HepG2 (cell line): ENCODE measurements at regions not wholly inside any gene's neighbourhood (a gene's known extent, or its start where the extent isn't known, plus 50 kb on each side); places are given as distances from the start of the nearest gene placed in this dataset.

Source experiments
- ASH2L ChIP-seq: fragments of 300-600, 200-600 bp; sonication (generic); IDR thresholded peaks from 2 replicates; pipeline ENCODE4 v1.7.0; 2017; ENCODE audit warnings: low read depth, mild to moderate bottlenecking, moderate library complexity, mixed read lengths, low read length; ENCODE audit not compliant: insufficient read length
- EP300 ChIP-seq, 3 experiments: sonication (generic) in 1 of 3; formaldehyde crosslinking in 1 of 3; IDR thresholded peaks; 2 replicates each; pipeline versions ENCODE4 v1.5.1 to v1.6.1; 2011 to 2020; ENCODE audit warnings: low read depth in 2 of 3, low read length in 2 of 3, borderline replicate concordance in 1 of 3, improper control_type of control experiment in 1 of 3, mild to moderate bottlenecking in 1 of 3, missing genetic modification reagents in 1 of 3, moderate library complexity in 1 of 3
- HMG20A ChIP-seq: IDR thresholded peaks from 2 replicates; pipeline ENCODE4 v1.6.1; 2016; ENCODE audit warnings: borderline replicate concordance
- ZNF235 ChIP-seq: sonication (generic); formaldehyde crosslinking; IDR thresholded peaks from 2 replicates; pipeline ENCODE4 v1.8.1; 2023; ENCODE audit warnings: mild to moderate bottlenecking, missing genetic modification reagents, borderline replicate concordance
- ZNF547 ChIP-seq: sonication (generic); formaldehyde crosslinking; IDR thresholded peaks from 2 replicates; pipeline ENCODE4 v1.5.1; 2020; ENCODE audit warnings: mild to moderate bottlenecking, missing genetic modification reagents
- TF ChIP-seq, protein P1 (sequence below), 2 experiments: sonication (generic) in 1 of 2; formaldehyde crosslinking in 1 of 2; IDR thresholded peaks; 2 replicates each; pipeline versions ENCODE4 v1.5.1 to v1.6.1; 2011 to 2020; ENCODE audit warnings: borderline replicate concordance in 1 of 2, low read depth in 1 of 2, low read length in 1 of 2, mild to moderate bottlenecking in 1 of 2, missing genetic modification reagents in 1 of 2, moderate library complexity in 1 of 2

DNA sequence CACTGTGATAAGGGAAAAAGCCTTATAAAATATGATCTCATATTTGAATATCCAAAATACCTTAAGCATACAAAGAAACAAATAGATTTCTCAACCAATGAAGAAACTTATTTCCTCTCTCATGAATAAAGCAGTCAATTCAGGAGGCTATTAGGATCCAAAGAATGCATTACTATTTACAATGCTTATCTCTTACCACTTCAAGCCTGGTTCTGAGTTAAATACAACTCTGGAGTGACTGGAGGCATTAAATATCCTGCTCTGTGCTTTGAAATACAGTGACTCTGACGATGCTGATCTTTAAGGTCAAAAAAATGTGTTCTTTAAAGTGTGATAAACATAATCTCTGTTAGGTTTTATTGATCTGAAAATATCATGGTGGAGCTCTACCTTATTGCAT is 493.2 kb downstream of the ZWINT start:
- TF ChIP-seq ASH2L (no peak), ZNF235 (no peak), EP300 (IDR thresholded peaks at IDR 0.05; ENCODE audit: low read depth in 2 of 2, low read length in 2 of 2) (no peak), EP300 (CRISPR knock-in tag; IDR thresholded peaks at IDR 0.05; ENCODE audit: borderline replicate concordance) (no peak), HMG20A (no peak), ZNF547 (no peak)
- TF ChIP-seq, protein P1, sequence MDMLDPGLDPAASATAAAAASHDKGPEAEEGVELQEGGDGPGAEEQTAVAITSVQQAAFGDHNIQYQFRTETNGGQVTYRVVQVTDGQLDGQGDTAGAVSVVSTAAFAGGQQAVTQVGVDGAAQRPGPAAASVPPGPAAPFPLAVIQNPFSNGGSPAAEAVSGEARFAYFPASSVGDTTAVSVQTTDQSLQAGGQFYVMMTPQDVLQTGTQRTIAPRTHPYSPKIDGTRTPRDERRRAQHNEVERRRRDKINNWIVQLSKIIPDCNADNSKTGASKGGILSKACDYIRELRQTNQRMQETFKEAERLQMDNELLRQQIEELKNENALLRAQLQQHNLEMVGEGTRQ (IDR thresholded peaks at IDR 0.05; ENCODE audit: low read depth, low read length), result no peak
- TF ChIP-seq, protein P1 (CRISPR knock-in tag; IDR thresholded peaks at IDR 0.05; ENCODE audit: borderline replicate concordance), result no peak
